WTC11 (cell line): ENCODE measurements at regions not wholly inside any gene's neighbourhood (a gene's known extent, or its start where the extent isn't known, plus 50 kb on each side); places are given as distances from the start of the nearest gene placed in this dataset.

Source experiments
- ATAC-seq: fragments of 200-7000 bp; cut with Tn5 transposase; 2 replicates; pipeline ENCODE4 v1.10.0; 2021; ENCODE audit warnings: mild to moderate bottlenecking, moderate library complexity
- CTCF ChIA-PET: fragments of 300-600 bp; sonication (Branson Sonifier 250); formaldehyde crosslinking; loops from one replicate; lab custom pipeline; 2021; ENCODE audit warnings: antibody characterized with exemption; lab: Charles Lee
- POLR2A ChIA-PET: fragments of 350-600 bp; sonication (Branson Sonifier 250); formaldehyde crosslinking; loops from one replicate; lab custom pipeline; 2021; ENCODE audit warnings: antibody characterized with exemption; lab: Charles Lee
- DNase-seq: peaks from one replicate; pipeline ENCODE4 v3.0.0; 2021; ENCODE audit warnings: low spot score
- H3K27ac Mint-ChIP-seq: 2 replicates; pipeline ENCODE4 v1.8.0; 2021; ENCODE audit warnings: mixed read lengths
- H3K27me3 Mint-ChIP-seq: 2 replicates; pipeline ENCODE4 v1.8.0; 2021; ENCODE audit warnings: low read depth, mild to moderate bottlenecking, moderate library complexity, mixed read lengths
- H3K36me3 Mint-ChIP-seq: 2 replicates; pipeline ENCODE4 v1.8.0; 2021; ENCODE audit warnings: mixed read lengths
- H3K4me1 Mint-ChIP-seq: 2 replicates; pipeline ENCODE4 v1.8.0; 2022; ENCODE audit warnings: mixed read lengths
- H3K4me3 Mint-ChIP-seq: 2 replicates; pipeline ENCODE4 v1.8.0; 2021; ENCODE audit warnings: mild to moderate bottlenecking, moderate library complexity, mixed read lengths
- H3K9me3 Mint-ChIP-seq: 2 replicates; pipeline ENCODE4 v1.8.0; 2021; ENCODE audit warnings: mixed read lengths
- AFF4 ChIP-seq: sonication (generic); formaldehyde crosslinking; IDR thresholded peaks from 2 replicates; pipeline ENCODE4 v1.8.1; 2023; ENCODE audit warnings: mild to moderate bottlenecking, missing genetic modification reagents, borderline replicate concordance
- ARID4B ChIP-seq: sonication (generic); formaldehyde crosslinking; IDR thresholded peaks from 2 replicates; pipeline ENCODE4 v1.8.0; 2023; ENCODE audit warnings: missing genetic modification reagents, mild to moderate bottlenecking, borderline replicate concordance
- E2F5 ChIP-seq: sonication (generic); formaldehyde crosslinking; IDR thresholded peaks from 2 replicates; pipeline ENCODE4 v1.8.1; 2022; ENCODE audit warnings: mild to moderate bottlenecking, moderate library complexity, missing genetic modification reagents
- GABPB1 ChIP-seq: sonication (generic); formaldehyde crosslinking; IDR thresholded peaks from 2 replicates; pipeline ENCODE4 v1.8.1; 2023; ENCODE audit warnings: mild to moderate bottlenecking, missing genetic modification reagents
- GRHL2 ChIP-seq: fragments of 250-450 bp; sonication (Bioruptor Pico); IDR thresholded peaks from 2 replicates; pipeline ENCODE4 v1.8.0; 2022; ENCODE audit warnings: mild to moderate bottlenecking, moderate library complexity; ENCODE audit not compliant: insufficient replicate concordance, severe bottlenecking
- HMGA2 ChIP-seq: fragments of 250-450 bp; sonication (Bioruptor Pico); IDR thresholded peaks from 2 replicates; pipeline ENCODE4 v1.4.0; 2021; ENCODE audit warnings: mild to moderate bottlenecking, moderate library complexity
- IRF1 ChIP-seq: sonication (generic); formaldehyde crosslinking; IDR thresholded peaks from 2 replicates; pipeline ENCODE4 v1.8.0; 2023; ENCODE audit warnings: missing genetic modification reagents
- JUN ChIP-seq: sonication (generic); formaldehyde crosslinking; IDR thresholded peaks from 2 replicates; pipeline ENCODE4 v1.8.0; 2023; ENCODE audit warnings: mild to moderate bottlenecking, missing genetic modification reagents
- KAT7 ChIP-seq: sonication (generic); formaldehyde crosslinking; IDR thresholded peaks from 2 replicates; pipeline ENCODE4 v1.8.1; 2023; ENCODE audit warnings: missing genetic modification reagents, mild to moderate bottlenecking, borderline replicate concordance
- MLX ChIP-seq: sonication (generic); formaldehyde crosslinking; IDR thresholded peaks from 2 replicates; pipeline ENCODE4 v1.8.1; 2023; ENCODE audit warnings: mild to moderate bottlenecking, missing genetic modification reagents, moderate library complexity
- NFYB ChIP-seq: sonication (generic); formaldehyde crosslinking; conservative IDR thresholded peaks from 2 replicates; pipeline ENCODE4 v1.8.0; 2022; ENCODE audit warnings: low read depth, missing genetic modification reagents
- PRRX2 ChIP-seq: fragments of 250-450 bp; sonication (Bioruptor Pico); IDR thresholded peaks from 2 replicates; pipeline ENCODE4 v1.8.0; 2021; ENCODE audit warnings: mild to moderate bottlenecking
- TEAD1 ChIP-seq: sonication (generic); formaldehyde crosslinking; IDR thresholded peaks from 2 replicates; pipeline ENCODE4 v1.8.0; 2022; ENCODE audit warnings: mild to moderate bottlenecking, missing genetic modification reagents
- USF2 ChIP-seq: sonication (generic); formaldehyde crosslinking; IDR thresholded peaks from 2 replicates; pipeline ENCODE4 v1.8.1; 2023; ENCODE audit warnings: mild to moderate bottlenecking, missing genetic modification reagents, moderate library complexity
- ZNF232 ChIP-seq: sonication (generic); formaldehyde crosslinking; IDR thresholded peaks from 2 replicates; pipeline ENCODE4 v1.8.0; 2022; ENCODE audit warnings: mild to moderate bottlenecking, missing genetic modification reagents
- ZNF281 ChIP-seq: sonication (generic); formaldehyde crosslinking; IDR thresholded peaks from 2 replicates; pipeline ENCODE4 v1.8.0; 2023; ENCODE audit warnings: mild to moderate bottlenecking, missing genetic modification reagents
- ZNF416 ChIP-seq: fragments of 250-450 bp; sonication (Bioruptor Pico); IDR thresholded peaks from 2 replicates; pipeline ENCODE4 v1.9.0; 2021; ENCODE audit warnings: mild to moderate bottlenecking, inconsistent platforms
- ZNF423 ChIP-seq: fragments of 250-450 bp; sonication (Bioruptor Pico); IDR thresholded peaks from 2 replicates; pipeline ENCODE4 v2.1.2; 2022; ENCODE audit warnings: mild to moderate bottlenecking, moderate library complexity

GRCh38 chr2:19758658-19759057 is 143.1 kb downstream of the TTC32 start:
- TF ChIP-seq JUN (CRISPR knock-in tag) (no peak), ZNF281 (CRISPR knock-in tag) (no peak), ARID4B (CRISPR knock-in tag) (no peak), MLX (CRISPR knock-in tag) (no peak)
- TF ChIP-seq, all 79 proteins: peak for 0
- no peaks in the 10 kb centered on the region for H3K36me3 Mint-ChIP-seq
- no peaks in the 10 kb centered on the region for H3K9me3 Mint-ChIP-seq
- CTCF ChIA-PET, result interaction anchor here (2.1 kb wide), 1 partner anchor 12 kb away, joined by 5 read pairs; no protein-coding TSS in a partner anchor
- no peak overlapping the region for H3K27ac Mint-ChIP-seq
- no peak for ATAC-seq
- no peaks in the 10 kb centered on the region for H3K4me1 Mint-ChIP-seq
- no peaks in the 10 kb centered on the region for H3K27me3 Mint-ChIP-seq
- H3K4me3 Mint-ChIP-seq, result no peak overlapping the region
- no peak for DNase-seq
- POLR2A ChIA-PET, result no interaction called here

- POLR2A ChIA-PET, result no interaction called here
- no peak for TF ChIP-seq TEAD1
- no peak for TF ChIP-seq HMGA2
- no peak for TF ChIP-seq ZNF423 (CRISPR knock-in tag)
- Mint-ChIP-seq H3K4me3 (no peak overlapping the region), H3K4me1 (no peaks in the 10 kb centered on the region), H3K36me3 (no peaks in the 10 kb centered on the region), H3K27me3 (no peaks in the 10 kb centered on the region), H3K27ac (no peak overlapping the region), H3K9me3 (no peaks in the 10 kb centered on the region)
- CTCF ChIA-PET, result interaction anchor here (2.1 kb wide), 1 partner anchor 11 kb away, joined by 5 read pairs; no protein-coding TSS in a partner anchor
- no peak for DNase-seq
- no peak for ATAC-seq
Observed at GRCh38 chr2:19757586-19757985, 144.2 kb downstream of the TTC32 start.

GRCh38 chr2:19754907-19755306 is 146.9 kb downstream of the TTC32 start:
- DNase-seq (no peak), ATAC-seq (no peak)
- H3K4me1 Mint-ChIP-seq, result no peaks in the 10 kb centered on the region
- H3K4me3 Mint-ChIP-seq, result no peak overlapping the region
- H3K9me3 Mint-ChIP-seq, result no peaks in the 10 kb centered on the region
- no peak overlapping the region for H3K27ac Mint-ChIP-seq
- no peaks in the 10 kb centered on the region for H3K27me3 Mint-ChIP-seq
- no peaks in the 10 kb centered on the region for H3K36me3 Mint-ChIP-seq
- TF ChIP-seq AFF4 (no peak), PRRX2 (CRISPR knock-in tag) (no peak), KAT7 (CRISPR knock-in tag) (no peak), NFYB (CRISPR knock-in tag) (no peak), ZNF232 (CRISPR knock-in tag) (no peak), ZNF416 (no peak), GABPB1 (CRISPR knock-in tag) (no peak), GRHL2 (no peak), E2F5 (CRISPR knock-in tag) (no peak), USF2 (CRISPR knock-in tag) (no peak), IRF1 (CRISPR knock-in tag) (no peak)
- ChIA-PET CTCF (interaction anchor here (1.4 kb wide), 1 partner anchor 9 kb away, joined by 3 read pairs; no protein-coding TSS in a partner anchor), POLR2A (no interaction called here)
